ENCODE measurements at regions not wholly inside any gene's neighbourhood (a gene's known extent, or its start where the extent isn't known, plus 50 kb on each side); places are given as distances from the start of the nearest gene placed in this dataset.

DNA sequence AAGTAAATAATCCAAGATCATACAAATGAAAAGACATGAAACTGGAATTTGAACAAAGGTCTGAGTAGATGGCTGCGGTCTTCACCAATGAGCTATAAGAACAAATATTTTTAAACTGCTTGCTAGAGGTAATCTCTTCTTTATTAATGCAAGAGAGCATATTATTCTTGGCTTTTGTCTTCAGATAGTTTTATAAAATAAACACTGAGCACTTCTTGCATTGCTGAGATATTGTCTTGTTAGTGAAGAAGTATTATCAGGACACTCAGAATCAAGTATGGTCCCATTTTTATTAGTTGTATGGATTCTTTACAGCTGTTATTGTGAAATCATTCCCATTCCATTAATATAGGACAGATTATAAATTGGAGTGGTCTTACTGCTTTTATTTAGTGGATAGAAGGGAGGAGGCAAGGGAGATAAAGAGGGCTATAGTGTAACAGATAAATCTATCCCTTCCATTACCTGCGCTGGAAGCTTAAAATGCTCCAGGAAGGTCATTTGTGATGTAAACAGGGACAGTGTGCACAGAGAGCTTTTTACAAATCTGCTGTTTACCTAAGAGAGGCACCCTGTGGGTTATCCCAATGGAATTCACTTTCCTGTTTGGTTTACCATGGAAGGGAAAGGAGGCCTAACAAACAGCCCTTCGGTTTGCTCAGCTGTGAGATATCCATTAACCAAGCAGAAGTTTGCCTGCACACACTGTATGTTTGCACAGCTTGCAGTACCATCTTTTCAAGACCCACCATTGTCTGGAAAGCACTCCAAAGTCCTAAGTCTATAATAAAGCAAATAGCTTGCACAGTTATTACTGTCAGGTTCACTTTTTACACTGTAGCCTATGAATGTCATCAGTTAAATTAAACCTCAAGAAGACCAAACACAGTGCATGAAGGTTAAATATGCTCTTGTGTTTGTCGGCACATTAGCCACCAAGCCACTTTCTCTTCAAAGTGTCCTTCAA is 347.7 kb upstream of the TGFBR2 start:
- no peak for DNase-seq (ENCODE audit: low spot score, unreplicated experiment)
- Mint-ChIP-seq H3K4me3 (ENCODE audit: low read depth) (no peak overlapping the region), H3K4me1 (ENCODE audit: low read depth) (peaks cover 23% of the 10 kb centered on the region), H3K36me3 (ENCODE audit: insufficient read depth) (no peaks in the 10 kb centered on the region), H3K27me3 (no peaks in the 10 kb centered on the region), H3K27ac (peak overlapping the region; percentile 16), H3K9me3 (ENCODE audit: low read depth) (peaks cover 17% of the 10 kb centered on the region)
- TF ChIP-seq, protein P1, sequence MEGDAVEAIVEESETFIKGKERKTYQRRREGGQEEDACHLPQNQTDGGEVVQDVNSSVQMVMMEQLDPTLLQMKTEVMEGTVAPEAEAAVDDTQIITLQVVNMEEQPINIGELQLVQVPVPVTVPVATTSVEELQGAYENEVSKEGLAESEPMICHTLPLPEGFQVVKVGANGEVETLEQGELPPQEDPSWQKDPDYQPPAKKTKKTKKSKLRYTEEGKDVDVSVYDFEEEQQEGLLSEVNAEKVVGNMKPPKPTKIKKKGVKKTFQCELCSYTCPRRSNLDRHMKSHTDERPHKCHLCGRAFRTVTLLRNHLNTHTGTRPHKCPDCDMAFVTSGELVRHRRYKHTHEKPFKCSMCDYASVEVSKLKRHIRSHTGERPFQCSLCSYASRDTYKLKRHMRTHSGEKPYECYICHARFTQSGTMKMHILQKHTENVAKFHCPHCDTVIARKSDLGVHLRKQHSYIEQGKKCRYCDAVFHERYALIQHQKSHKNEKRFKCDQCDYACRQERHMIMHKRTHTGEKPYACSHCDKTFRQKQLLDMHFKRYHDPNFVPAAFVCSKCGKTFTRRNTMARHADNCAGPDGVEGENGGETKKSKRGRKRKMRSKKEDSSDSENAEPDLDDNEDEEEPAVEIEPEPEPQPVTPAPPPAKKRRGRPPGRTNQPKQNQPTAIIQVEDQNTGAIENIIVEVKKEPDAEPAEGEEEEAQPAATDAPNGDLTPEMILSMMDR (IDR thresholded peaks at IDR 0.05; ENCODE audit: unreplicated experiment) = no peak

GRCh38 chr3:30259730-30260129 is 346.7 kb upstream of the TGFBR2 start:
- no peak for DNase-seq (ENCODE audit: low spot score, unreplicated experiment)
- Mint-ChIP-seq H3K27ac (peak overlapping the region; percentile 85), H3K9me3 (ENCODE audit: low read depth) (peaks cover 19% of the 10 kb centered on the region)

GRCh38 chr3:30260762-30261161 is 345.6 kb upstream of the TGFBR2 start:
- no peak for DNase-seq (ENCODE audit: low spot score, unreplicated experiment)
- Mint-ChIP-seq H3K27me3 (no peaks in the 10 kb centered on the region), H3K4me1 (ENCODE audit: low read depth) (peaks cover 23% of the 10 kb centered on the region), H3K4me3 (ENCODE audit: low read depth) (no peak overlapping the region), H3K9me3 (ENCODE audit: low read depth) (peaks cover 20% of the 10 kb centered on the region), H3K27ac (no peak overlapping the region), H3K36me3 (ENCODE audit: insufficient read depth) (no peaks in the 10 kb centered on the region)
- TF ChIP-seq, protein P1 (IDR thresholded peaks at IDR 0.05; ENCODE audit: unreplicated experiment) = no peak

More at GRCh38 chr3:30259730-30260129, 346.7 kb upstream of the TGFBR2 start:
- Mint-ChIP-seq H3K4me1 (ENCODE audit: low read depth) (peaks cover 23% of the 10 kb centered on the region), H3K4me3 (ENCODE audit: low read depth) (no peak overlapping the region), H3K36me3 (ENCODE audit: insufficient read depth) (no peaks in the 10 kb centered on the region), H3K27me3 (no peaks in the 10 kb centered on the region)
- TF ChIP-seq, protein P1 (IDR thresholded peaks at IDR 0.05; ENCODE audit: unreplicated experiment) = no peak

DNA sequence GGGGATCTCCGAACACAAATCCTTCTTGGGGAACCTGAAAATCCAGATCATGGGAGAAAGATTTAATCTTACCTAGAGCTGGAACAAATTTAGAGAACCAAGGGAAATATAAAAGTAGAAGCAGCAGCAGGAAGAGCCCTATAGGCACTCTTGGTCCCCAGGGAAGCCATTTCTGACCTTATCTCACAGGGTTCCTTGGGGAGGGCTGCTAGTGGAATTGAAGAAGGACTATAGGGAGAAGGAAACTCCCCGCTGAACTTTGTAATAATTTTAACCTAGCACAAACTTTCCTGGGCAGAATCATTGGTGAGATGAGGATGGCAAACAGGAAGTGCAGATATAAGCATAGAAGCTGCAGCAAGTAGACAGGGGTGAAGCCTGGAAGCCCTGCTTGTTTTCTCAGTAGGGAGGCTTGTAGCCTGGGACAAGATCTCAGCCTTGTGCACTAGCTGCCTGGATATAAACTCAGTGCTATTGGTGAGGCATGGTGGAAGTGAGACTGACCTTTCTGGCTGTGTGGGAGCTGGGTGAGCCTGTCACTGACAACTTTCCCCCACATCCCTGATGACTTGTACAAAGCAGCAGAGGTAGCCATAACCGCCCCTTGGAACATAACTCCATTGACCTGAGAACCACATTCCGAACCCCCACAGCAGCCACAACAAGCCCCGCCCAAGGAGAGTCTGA is 343.0 kb upstream of the TGFBR2 start:
- Mint-ChIP-seq H3K9me3 (ENCODE audit: low read depth) (peaks cover 15% of the 10 kb centered on the region), H3K4me3 (ENCODE audit: low read depth) (no peak overlapping the region), H3K4me1 (ENCODE audit: low read depth) (peaks cover 21% of the 10 kb centered on the region), H3K27me3 (no peaks in the 10 kb centered on the region), H3K27ac (peak overlapping the region; percentile 12), H3K36me3 (ENCODE audit: insufficient read depth) (no peaks in the 10 kb centered on the region)
- DNase-seq (ENCODE audit: low spot score, unreplicated experiment) = no peak
- TF ChIP-seq, protein P1 (IDR thresholded peaks at IDR 0.05; ENCODE audit: unreplicated experiment) = no peak

- no peak for DNase-seq (ENCODE audit: low spot score, unreplicated experiment)
- Mint-ChIP-seq H3K27me3 (no peaks in the 10 kb centered on the region), H3K9me3 (ENCODE audit: low read depth) (peaks cover 15% of the 10 kb centered on the region), H3K4me1 (ENCODE audit: low read depth) (peaks cover 17% of the 10 kb centered on the region), H3K27ac (no peak overlapping the region), H3K36me3 (ENCODE audit: insufficient read depth) (no peaks in the 10 kb centered on the region), H3K4me3 (ENCODE audit: low read depth) (no peak overlapping the region)
- TF ChIP-seq, protein P1 (IDR thresholded peaks at IDR 0.05; ENCODE audit: unreplicated experiment) = no peak
These were observed 342.5 kb upstream of the TGFBR2 start for GRCh38 chr3:30263925-30264313.
